Astrocyte (in vitro differentiated cells and primary cell): ENCODE measurements at regions not wholly inside any gene's neighbourhood (a gene's known extent, or its start where the extent isn't known, plus 50 kb on each side); places are given as distances from the start of the nearest gene placed in this dataset.

Experiments
- DNase-seq: peaks from one replicate; pipeline ENCODE4 v3.0.0-alpha.2; 2010; ENCODE audit warnings: low read depth
- FAIRE-seq: peaks from 2 replicates; lab custom pipeline; 2011; peaks lifted over from hg19 to GRCh38; lab: Jason Lieb, UNC
- H2AFZ ChIP-seq: 2 replicates; pipeline ENCODE4 v1.6.0; 2012; ENCODE audit warnings: low read depth, low read length, inconsistent platforms
- H3K27ac ChIP-seq: 2 replicates; pipeline ENCODE4 v1.5.1; 2011; ENCODE audit warnings: low read depth, low read length, inconsistent platforms
- H3K27me3 ChIP-seq: 2 replicates; pipeline ENCODE4 v1.6.0; 2011; ENCODE audit warnings: low read length, inconsistent platforms; ENCODE audit not compliant: insufficient read depth
- H3K36me3 ChIP-seq: 2 replicates; pipeline ENCODE4 v1.5.1; 2011; ENCODE audit warnings: low read length, inconsistent platforms; ENCODE audit not compliant: insufficient read depth
- H3K4me1 ChIP-seq: 2 replicates; pipeline ENCODE4 v1.5.1; 2011; ENCODE audit warnings: low read length, inconsistent platforms; ENCODE audit not compliant: insufficient read depth
- H3K4me2 ChIP-seq: 2 replicates; pipeline ENCODE4 v1.6.0; 2012; ENCODE audit warnings: low read length, inconsistent platforms
- H3K4me3 ChIP-seq: 2 replicates; pipeline ENCODE4 v1.5.1; 2011; ENCODE audit warnings: low read depth, mild to moderate bottlenecking, low read length, inconsistent platforms; ENCODE audit not compliant: insufficient read depth
- H3K79me2 ChIP-seq: 2 replicates; pipeline ENCODE4 v1.6.0; 2012; ENCODE audit warnings: mild to moderate bottlenecking, low read length, inconsistent platforms; ENCODE audit not compliant: insufficient read depth
- H3K9ac ChIP-seq: 2 replicates; pipeline ENCODE4 v1.6.0; 2012; ENCODE audit warnings: mild to moderate bottlenecking, low read length, inconsistent platforms
- H3K9me3 ChIP-seq: 2 replicates; pipeline ENCODE4 v1.5.1; 2012; ENCODE audit warnings: low read depth, mild to moderate bottlenecking, low read length, inconsistent platforms; ENCODE audit not compliant: insufficient read depth
- H4K20me1 ChIP-seq: 2 replicates; pipeline ENCODE4 v1.6.0; 2012; ENCODE audit warnings: low read length, inconsistent platforms; ENCODE audit not compliant: insufficient read depth
- H3K27ac Mint-ChIP-seq: one replicate; pipeline ENCODE4 v1.8.0; 2021; ENCODE audit warnings: mild to moderate bottlenecking, mixed read lengths; ENCODE audit not compliant: unreplicated experiment
- H3K27me3 Mint-ChIP-seq: one replicate; pipeline ENCODE4 v1.8.0; 2021; ENCODE audit warnings: low read depth, mixed read lengths; ENCODE audit not compliant: unreplicated experiment
- H3K36me3 Mint-ChIP-seq: one replicate; pipeline ENCODE4 v1.8.0; 2021; ENCODE audit warnings: low read depth, mixed read lengths; ENCODE audit not compliant: unreplicated experiment
- H3K4me1 Mint-ChIP-seq: one replicate; pipeline ENCODE4 v1.8.0; 2021; ENCODE audit warnings: low read depth, mixed read lengths; ENCODE audit not compliant: unreplicated experiment
- H3K4me3 Mint-ChIP-seq: one replicate; pipeline ENCODE4 v1.8.0; 2021; ENCODE audit warnings: mild to moderate bottlenecking, moderate library complexity, mixed read lengths; ENCODE audit not compliant: unreplicated experiment
- H3K9me3 Mint-ChIP-seq: one replicate; pipeline ENCODE4 v1.8.0; 2021; ENCODE audit warnings: mild to moderate bottlenecking, mixed read lengths; ENCODE audit not compliant: unreplicated experiment
- EZH2 ChIP-seq: IDR thresholded peaks from 2 replicates; pipeline ENCODE4 v1.6.1; 2012; ENCODE audit warnings: mild to moderate bottlenecking, low read length, inconsistent platforms; ENCODE audit not compliant: insufficient read depth
- TF ChIP-seq, protein P1 (sequence below): IDR thresholded peaks from 2 replicates; pipeline ENCODE4 v1.5.1; 2011; ENCODE audit warnings: low read depth, mild to moderate bottlenecking, inconsistent platforms, low read length, moderate library complexity; ENCODE audit not compliant: insufficient read depth

DNA sequence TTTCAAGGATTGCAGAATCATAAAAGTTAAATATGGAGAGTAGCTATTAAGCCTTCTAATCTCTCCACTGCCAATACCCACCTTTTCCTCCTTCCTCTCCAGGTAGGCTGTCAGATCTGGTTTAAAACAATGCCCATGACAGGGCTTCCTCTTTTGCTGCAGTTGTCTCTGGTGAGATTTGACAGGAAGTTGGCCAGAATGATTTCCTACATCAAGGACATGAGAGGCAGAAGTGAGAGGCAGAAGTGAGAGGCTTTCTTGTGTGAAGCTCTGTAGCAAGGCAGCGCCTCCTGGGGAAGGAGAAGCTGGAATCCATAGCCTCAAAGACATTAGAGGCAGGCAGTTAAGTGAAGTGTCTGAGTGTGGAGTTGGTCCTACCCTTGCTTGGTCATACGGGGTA, 385.7 kb downstream of the HRH4 start:
- no peaks in the 10 kb centered on the region for H3K9me3 ChIP-seq
- H3K79me2 ChIP-seq = no peaks in the 10 kb centered on the region
- H3K27me3 ChIP-seq = no peaks in the 10 kb centered on the region
- Mint-ChIP-seq H3K27me3 (peaks cover 36% of the 10 kb centered on the region), H3K4me1 (peaks cover 10% of the 10 kb centered on the region), H3K27ac (no peak overlapping the region), H3K36me3 (no peaks in the 10 kb centered on the region), H3K9me3 (no peaks in the 10 kb centered on the region), H3K4me3 (no peak overlapping the region)
- no peaks in the 10 kb centered on the region for H3K4me1 ChIP-seq
- H3K9ac ChIP-seq = no peak overlapping the region
- DNase-seq (no peak), FAIRE-seq (no peak)
- no peaks in the 10 kb centered on the region for H4K20me1 ChIP-seq
- no peak for TF ChIP-seq EZH2
- TF ChIP-seq, protein P1, sequence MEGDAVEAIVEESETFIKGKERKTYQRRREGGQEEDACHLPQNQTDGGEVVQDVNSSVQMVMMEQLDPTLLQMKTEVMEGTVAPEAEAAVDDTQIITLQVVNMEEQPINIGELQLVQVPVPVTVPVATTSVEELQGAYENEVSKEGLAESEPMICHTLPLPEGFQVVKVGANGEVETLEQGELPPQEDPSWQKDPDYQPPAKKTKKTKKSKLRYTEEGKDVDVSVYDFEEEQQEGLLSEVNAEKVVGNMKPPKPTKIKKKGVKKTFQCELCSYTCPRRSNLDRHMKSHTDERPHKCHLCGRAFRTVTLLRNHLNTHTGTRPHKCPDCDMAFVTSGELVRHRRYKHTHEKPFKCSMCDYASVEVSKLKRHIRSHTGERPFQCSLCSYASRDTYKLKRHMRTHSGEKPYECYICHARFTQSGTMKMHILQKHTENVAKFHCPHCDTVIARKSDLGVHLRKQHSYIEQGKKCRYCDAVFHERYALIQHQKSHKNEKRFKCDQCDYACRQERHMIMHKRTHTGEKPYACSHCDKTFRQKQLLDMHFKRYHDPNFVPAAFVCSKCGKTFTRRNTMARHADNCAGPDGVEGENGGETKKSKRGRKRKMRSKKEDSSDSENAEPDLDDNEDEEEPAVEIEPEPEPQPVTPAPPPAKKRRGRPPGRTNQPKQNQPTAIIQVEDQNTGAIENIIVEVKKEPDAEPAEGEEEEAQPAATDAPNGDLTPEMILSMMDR = no peak
- no peak overlapping the region for H3K4me3 ChIP-seq
- no peak overlapping the region for H2AFZ ChIP-seq
- no peak overlapping the region for H3K27ac ChIP-seq
- no peaks in the 10 kb centered on the region for H3K36me3 ChIP-seq
- no peak overlapping the region for H3K4me2 ChIP-seq

- Histone ChIP-seq H3K4me2 (no peak overlapping the region), H3K36me3 (no peaks in the 10 kb centered on the region), H3K27ac (no peak overlapping the region), H3K4me1 (no peaks in the 10 kb centered on the region), H3K27me3 (no peaks in the 10 kb centered on the region), H3K79me2 (no peaks in the 10 kb centered on the region), H3K9ac (no peak overlapping the region), H2AFZ (no peak overlapping the region), H3K9me3 (no peaks in the 10 kb centered on the region), H3K4me3 (no peak overlapping the region), H4K20me1 (no peaks in the 10 kb centered on the region)
- H3K27ac Mint-ChIP-seq = no peak overlapping the region
- peaks cover 36% of the 10 kb centered on the region for H3K27me3 Mint-ChIP-seq
- no peak overlapping the region for H3K4me3 Mint-ChIP-seq
- no peak for TF ChIP-seq EZH2
- TF ChIP-seq, protein P1 = no peak
- no peaks in the 10 kb centered on the region for H3K36me3 Mint-ChIP-seq
- no peaks in the 10 kb centered on the region for H3K9me3 Mint-ChIP-seq
- FAIRE-seq = no peak
- no peak for DNase-seq
- H3K4me1 Mint-ChIP-seq = no peaks in the 10 kb centered on the region
These were observed 390.1 kb downstream of the HRH4 start for GRCh38 chr18:24850532-24850931.

DNA sequence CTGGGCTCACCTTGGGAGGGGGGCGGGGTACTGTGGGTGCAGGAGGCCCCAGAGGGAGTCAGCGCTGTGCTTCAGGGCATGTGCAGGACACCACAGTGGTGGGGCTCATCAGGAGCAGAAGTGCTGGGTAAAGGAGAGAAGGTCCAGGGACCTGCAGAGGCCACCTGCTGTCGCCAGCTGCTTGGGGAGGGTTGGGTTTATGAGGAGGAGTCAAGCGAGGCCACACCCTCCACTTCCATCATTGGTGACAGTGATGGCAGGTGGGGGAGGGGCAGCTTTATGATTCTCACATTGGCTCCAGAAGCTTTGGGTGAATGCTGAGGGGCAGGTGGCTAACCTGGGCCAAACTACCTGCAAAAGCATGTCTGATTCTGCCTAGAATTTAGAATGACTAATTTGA, 392.6 kb downstream of the HRH4 start:
- TF ChIP-seq EZH2 = no peak
- TF ChIP-seq, protein P1 = no peak
- no peak overlapping the region for H3K27ac Mint-ChIP-seq
- no peaks in the 10 kb centered on the region for H3K4me1 Mint-ChIP-seq
- no peaks in the 10 kb centered on the region for H3K36me3 Mint-ChIP-seq
- H3K9me3 ChIP-seq = no peaks in the 10 kb centered on the region
- no peak overlapping the region for H3K27ac ChIP-seq
- H3K9ac ChIP-seq = no peak overlapping the region
- H3K4me1 ChIP-seq = no peaks in the 10 kb centered on the region
- FAIRE-seq = no peak
- no peak overlapping the region for H3K4me3 Mint-ChIP-seq
- H3K36me3 ChIP-seq = no peaks in the 10 kb centered on the region
- no peak overlapping the region for H3K4me3 ChIP-seq
- no peaks in the 10 kb centered on the region for H4K20me1 ChIP-seq
- H3K79me2 ChIP-seq = no peaks in the 10 kb centered on the region
- H3K27me3 Mint-ChIP-seq = peaks cover 30% of the 10 kb centered on the region
- H3K4me2 ChIP-seq = no peak overlapping the region
- DNase-seq = no peak
- H3K9me3 Mint-ChIP-seq = no peaks in the 10 kb centered on the region
- no peak overlapping the region for H2AFZ ChIP-seq
- no peaks in the 10 kb centered on the region for H3K27me3 ChIP-seq
